GM21515 (cell line): ENCODE measurements at regions not wholly inside any gene's neighbourhood (a gene's known extent, or its start where the extent isn't known, plus 50 kb on each side); places are given as distances from the start of the nearest gene placed in this dataset.
"Not testable (repeated sequence)": the region's sequence is repeated elsewhere in the genome, so short reads cannot be mapped to it uniquely, and the experiment has no call there.

ENCODE experiments used
- ATAC-seq: cut with Tn5 transposase; IDR thresholded peaks from one replicate; pipeline ENCODE4 v1.9.1; 2021; ENCODE audit not compliant: unreplicated experiment

DNA sequence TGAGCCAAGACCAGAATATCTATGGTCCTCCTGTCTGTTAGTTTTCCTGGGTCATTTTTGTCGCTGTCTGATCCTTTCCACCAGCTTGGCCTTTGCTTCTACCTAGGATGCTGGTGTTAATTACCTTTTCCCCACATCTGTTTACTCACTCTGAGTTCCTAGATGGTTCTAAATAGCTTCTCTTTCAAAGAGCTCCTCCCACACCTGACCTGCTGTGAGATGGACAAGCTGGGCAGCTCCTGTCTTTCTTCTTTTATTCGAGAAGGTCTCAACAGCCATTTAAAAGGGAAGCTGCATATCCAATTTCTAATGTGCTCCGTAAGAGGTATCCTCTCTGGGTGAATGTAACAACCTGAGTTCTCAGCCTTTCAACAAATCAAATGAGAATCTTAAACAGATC, 156.2 kb downstream of the HRH4 start:
- no peak for ATAC-seq

DNA sequence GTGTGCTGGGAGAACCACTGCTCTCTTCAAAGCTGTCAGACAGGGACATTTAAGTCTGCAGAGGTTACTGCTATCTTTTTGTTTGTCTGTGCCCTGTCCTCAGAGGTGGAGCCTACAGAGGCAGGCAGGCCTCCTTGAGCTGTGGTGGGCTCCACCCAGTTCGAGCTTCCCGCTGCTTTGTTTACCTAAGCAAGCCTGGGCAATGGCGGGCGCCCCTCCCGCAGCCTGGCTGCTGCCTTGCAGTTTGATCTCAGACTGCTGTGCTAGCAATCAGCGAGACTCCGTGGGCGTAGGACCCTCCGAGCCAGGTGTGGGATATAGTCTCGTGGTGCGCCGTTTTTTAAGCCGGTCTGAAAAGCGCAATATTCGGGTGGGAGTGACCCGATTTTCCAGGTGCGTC, 164.0 kb downstream of the HRH4 start:
- ATAC-seq = not testable (repeated sequence)

DNA sequence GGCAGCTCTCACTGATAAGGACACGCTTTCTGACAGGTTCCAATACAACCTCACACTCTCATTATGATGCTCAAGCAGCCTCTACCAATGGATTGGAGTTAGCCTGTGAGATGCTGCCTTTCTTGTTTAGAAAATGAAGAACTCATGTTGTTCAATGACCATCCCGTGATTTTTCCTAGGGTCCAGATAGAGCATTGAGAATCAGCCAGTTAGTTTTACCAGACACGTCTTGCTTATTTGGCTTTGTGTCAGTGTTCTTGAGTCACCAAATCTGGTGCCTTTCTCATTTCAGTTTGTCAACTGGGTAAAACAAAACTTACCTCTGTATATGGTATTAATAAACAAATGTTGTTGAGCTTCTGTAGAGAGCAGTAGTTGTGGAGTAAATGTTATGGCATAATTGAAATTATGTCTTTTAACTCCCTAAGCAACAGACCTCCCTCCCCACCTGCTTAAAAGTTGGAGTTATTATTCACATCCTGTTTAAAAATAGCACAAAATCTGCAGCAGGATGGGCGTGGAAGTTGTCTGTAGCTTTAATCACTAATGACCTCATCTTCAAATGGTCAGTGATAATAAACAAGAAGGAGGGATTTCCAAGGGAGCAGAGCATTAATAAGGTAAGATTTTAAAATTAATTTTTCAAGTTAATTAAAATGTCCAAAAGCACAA, 167.3 kb downstream of the HRH4 start:
- no peak for ATAC-seq

DNA sequence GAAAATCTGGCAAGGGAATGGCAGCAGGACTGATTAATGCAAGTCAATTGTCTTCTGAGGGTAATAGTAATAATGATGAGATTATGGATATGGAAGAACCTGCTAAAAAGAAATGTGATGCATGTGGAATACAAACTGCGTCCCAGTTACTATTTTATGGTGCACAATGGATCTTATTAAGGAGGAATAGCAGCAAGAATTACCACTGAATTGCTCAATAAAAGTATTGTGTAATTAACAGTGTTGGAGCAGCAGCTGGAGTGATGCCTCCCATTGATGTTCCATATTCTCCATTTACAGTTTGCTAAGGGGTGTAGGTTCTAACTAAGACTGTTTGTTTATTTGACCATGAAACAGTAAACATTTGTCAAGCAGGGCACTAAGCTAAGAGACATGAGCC, 167.9 kb downstream of the HRH4 start:
- ATAC-seq = no peak

DNA sequence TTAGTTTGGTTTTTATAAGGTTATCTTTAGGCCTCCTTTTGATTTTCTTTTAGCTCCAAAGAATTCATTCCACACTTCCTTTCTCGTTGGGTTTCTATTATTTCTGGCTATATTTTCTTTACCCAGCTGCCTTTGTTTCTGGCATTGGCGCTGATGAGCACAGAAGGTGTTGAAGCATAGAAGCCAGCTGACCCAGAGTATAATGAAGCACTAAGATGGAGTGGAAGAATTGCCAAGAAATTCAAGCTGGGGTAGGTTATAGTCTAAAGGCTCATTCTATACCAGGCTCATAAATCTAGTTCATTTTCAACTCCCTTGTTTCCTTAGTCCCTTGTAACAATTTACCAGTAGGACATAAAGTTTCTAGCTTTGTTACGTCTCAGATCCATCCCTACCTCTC, 169.5 kb downstream of the HRH4 start:
- ATAC-seq = no peak

DNA sequence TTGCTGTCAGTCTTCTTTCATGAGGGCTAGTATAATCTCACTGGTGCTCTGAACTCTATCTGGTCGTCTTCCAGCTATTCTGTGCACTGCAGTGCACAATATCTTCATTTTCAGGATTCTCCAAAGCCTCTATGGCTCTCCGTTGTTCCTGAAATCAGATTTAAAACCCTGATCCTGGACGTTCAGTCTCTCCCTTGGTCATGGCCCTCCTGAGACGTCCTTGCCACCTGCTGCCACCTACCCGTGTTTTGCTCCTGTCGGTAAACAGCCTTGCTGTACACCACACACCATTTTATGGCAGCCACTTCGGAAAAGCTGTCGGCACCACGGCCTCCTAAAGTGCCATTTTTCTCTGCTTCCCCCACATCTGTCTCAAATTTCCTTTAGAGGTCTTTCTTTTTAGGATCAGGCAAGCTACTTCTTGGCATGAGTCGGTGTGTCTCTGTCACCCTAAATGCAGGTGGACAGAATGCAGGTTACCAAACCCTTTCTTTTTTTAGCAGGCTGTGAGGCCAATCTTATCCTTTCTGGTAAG, 170.0 kb downstream of the HRH4 start:
- ATAC-seq = no peak

DNA sequence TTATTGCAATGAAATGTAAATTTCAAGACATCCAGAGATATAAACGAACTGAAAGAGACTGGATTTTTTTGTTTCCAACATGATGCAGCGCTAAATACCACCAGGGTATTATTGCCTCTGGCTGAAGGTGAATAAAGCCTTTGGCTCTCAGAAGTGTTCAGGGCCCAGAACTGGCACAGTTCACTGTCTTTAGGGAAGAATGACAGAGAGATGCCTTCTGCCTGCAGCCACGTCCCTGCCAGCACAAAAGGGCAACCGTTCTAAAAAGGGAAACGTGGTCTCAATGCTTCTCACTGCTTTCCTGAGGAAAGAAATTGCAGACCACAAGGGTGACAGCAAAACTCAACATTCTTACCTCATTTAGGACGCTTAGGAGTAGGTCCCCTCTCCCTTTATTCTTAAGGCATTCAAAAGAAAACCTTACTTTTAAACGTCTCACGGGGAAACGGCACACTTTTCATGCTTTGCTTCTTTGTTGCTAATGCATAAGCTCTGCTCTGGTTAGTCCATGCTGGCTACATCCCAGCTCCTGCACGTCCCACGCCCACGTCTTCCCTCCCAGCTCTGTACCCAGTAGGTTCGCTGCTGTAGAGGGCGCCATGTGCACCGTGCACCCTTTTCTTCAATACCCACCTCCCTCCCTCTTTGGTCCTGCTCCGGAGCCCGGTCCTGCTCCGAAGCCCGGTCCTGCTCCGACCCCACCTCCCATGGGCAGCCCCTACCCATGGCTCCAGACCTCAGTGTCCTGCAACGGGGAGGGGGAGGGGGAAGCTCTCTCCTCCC, 171.0 kb downstream of the HRH4 start:
- no peak for ATAC-seq

DNA sequence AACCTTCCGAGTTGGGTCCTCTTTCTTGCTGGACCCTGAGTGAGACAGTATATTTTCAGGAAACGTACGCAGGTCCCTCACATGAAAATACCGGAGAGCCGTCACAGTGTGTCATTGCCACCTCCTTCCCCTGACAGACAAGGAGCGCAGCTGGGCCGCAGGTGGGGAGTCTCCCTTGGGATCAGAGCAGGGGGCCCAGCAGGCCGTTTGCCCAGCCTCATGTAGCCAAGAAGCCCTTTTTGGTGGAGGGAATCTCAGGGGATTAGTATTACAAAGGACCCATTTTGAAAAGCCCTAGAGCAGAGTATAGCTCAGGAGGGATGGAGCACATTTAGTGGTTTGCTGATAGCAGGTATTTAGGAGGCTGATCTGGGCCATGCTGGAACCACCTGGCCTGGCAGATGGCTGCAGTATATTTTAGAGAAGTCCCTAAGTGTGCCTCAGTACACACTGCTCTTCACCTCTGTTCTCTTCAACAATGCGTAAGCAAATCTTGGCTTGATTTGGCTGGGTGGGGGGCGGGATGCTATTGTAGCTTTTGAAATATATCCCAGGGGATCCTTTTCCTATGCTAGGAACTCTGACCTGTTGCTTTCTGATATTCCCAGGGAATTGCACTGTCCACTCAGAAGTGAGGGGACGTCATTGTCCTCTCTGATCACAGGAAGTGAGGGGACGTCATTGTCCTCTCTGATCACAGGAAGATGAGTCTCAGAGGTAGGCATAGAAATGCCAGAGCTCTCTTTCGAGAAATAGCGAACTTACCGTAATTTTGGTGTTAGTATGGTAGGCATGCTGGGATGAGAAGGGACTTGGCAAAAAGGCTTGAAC, 171.9 kb downstream of the HRH4 start:
- ATAC-seq = no peak

DNA sequence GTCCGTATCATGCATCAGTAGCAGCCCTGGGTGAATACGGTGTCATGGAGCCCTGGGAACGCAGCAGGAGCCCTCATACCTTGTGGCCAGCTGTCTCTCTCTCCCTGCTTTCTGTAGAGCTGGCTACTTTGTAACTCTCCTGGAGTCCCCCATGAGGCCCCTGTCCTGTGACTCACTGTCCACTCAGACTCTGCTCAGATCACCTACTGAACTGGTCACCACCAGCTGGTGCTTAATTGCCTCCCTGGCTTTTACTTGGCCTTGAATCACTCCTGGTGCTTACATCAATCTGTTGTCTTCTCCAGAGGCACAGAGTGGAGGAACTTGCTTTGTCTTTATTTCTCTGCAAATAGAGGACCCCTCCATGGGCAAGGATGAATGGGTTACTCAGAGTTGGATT, 172.7 kb downstream of the HRH4 start:
- ATAC-seq = no peak

DNA sequence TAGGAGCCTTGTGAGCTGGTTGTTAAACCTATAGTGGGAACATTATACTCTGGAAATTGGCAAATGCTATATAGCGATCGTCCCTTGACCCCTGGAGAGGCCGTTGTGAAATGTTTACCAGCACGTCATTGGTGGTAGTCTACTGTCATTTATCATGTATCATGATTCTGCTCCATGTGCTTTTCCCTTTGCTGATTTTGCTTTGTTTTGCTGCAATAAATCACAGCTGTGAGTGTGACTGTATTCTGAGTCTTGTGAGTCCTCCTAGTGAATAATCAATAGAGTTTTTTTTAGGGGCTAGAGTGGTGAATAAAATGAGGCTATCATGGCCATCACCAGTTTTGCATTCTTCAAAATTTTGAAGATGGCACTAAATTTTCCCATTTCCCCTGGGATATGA, 189.1 kb downstream of the HRH4 start:
- ATAC-seq = no peak

DNA sequence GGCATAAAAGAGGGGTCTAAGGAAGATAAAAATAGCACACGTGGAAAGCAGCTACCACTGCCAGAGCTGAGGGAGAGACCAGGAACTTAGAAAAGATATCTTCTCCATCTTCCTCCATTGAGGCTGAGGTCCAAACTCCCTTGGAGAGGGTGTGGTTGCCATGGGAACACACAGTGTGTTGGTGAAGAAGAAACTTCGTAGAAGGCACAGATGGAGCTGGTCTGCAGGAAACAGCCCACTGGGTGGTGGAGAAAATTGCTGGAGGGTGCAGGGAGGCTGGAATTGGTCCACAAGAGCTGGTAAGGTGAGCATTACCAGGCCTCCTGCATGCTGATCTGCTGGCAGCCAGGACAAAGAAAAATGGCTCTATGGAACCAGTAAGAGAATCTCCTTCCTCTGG, 191.0 kb downstream of the HRH4 start:
- ATAC-seq = no peak

DNA sequence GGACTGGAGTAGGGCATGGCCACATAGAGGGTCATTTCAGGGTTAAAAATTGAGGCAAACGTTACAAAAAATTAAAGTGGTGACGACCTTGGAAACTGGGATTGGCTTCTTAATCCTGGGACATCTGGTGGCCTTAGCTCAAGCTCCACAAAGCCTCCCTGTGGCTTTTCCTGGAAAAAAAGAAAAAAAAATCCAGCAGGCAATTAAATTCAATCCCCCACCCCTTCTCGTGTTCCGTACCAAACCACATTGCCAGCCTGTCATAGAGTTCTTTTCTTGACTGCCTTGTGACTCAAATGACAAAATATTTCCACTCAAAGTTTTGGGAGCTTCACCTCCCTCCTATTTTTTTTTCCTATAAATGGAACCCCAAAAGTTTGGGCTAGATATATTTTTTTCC, 195.6 kb downstream of the HRH4 start:
- no peak for ATAC-seq

DNA sequence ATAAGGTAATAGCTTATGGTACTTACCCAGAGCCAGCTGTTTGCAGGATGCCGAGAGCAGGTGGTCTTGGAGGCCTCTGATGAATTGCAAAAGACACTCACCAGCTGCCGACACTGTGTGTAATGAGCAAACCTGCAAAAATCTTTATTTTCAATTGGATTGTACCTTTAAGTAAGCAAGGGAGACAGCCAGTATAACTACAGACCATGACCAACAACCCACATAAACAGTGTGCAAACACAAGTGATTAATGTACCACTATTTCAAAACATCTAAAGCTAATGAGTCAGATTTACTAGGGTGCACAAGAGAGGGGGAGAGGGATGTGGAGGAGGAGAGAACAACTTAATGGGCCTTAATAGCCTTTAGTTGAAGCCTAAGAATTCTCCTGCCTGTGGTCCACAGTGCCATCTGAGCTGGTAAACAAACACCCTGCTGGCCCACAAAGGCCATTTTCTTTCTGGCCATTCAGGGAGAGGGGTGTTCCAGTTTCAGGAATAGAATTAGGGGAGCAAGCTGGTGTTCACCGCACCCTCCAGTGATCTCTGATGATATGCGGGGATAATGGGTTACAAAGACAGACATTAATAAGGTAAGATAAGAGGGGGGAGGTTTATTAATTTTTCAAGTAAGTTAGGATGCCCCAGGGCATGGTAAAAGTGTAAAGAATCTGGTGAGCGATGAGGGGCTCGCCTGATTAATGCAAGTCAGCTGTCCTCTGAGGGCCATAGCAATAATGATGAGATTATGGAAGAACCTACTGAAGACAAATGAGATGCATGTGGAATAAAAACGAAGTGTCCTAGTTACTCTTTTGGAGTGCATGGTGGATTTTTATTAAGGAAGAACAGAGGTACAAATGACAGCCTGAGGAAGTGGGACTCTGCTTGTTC, 196.4 kb downstream of the HRH4 start:
- no peak for ATAC-seq

DNA sequence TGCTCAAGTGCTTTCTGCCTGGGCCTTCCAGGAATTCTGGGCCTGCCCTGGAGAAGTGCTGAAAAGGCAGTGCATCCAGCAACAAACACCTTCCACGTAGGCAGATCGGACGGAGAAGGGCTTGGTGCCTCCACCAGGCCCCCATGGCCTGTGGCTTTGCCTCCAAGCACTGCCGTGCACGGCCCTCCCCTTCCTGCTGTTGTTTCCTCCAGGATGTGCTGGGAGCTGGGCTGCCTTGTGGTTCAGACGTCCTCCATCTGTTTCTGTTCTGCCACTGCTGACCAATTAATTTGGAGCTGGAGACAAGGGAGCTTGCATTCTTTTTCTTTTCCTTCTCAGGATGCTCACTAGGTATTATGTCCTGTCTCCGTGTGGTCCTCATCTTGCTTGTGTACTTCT, 197.0 kb downstream of the HRH4 start:
- ATAC-seq = no peak

DNA sequence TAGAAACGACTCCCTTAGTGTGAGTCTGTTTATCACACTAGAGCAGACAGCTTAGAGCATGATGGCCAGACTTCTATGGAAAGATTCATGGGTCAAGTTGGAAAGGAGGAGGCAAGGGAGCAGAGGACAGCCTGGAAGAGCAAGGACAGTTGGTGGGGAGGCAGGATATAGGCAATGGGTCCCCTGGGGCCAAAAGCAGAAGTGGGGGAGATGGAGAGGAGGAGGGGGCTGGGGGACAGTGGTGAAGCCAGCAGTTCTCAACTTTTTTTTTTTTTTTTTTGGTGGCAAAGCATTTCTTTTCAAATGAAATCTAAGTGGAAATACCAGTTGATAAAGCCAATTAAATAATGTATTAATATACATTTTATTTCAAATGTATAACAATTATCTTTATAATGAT, 197.9 kb downstream of the HRH4 start:
- no peak for ATAC-seq

DNA sequence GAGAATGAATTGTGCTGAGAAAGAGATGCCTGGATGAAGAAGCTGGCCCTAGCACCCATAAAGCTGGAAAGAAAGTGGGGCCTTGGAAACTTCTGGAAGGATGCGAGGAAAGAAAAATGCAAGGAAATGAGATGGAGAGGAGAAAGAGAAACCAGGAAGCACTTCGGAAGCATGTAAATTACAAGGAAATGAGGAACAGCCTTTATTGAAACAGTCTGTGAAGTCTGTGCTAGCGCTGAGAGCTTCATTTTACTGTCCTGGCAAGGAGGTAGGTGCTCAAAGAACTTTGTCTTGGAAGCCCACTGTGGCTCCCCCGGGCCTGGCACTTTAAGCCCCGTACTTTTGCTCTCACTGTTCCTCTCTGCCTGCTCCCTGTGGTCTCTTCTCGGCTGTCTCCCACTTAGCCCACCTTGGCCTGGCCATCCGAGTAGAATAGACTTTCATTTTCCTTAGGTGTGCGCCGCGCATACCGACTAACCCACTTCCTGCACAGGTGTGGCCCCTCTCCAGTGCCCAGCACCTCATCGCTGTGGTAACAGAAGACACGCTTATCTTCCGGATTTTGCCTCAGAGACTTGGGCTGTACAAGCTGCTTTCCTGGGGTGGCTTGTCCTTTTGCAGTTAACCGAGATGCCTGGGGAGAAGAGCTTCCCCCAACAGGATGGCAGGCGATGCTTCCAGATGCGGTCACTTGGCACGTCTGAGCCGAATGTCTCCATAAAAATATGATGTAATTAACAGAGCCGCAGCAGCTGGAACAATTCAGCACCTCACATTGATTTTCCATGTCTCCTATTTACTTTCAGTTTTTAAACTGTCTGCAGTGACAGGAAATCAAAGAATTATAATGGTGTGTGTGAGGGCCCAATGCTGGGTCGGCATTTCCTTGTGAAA, 199.6 kb downstream of the HRH4 start:
- peak; percentile 72 for ATAC-seq

DNA sequence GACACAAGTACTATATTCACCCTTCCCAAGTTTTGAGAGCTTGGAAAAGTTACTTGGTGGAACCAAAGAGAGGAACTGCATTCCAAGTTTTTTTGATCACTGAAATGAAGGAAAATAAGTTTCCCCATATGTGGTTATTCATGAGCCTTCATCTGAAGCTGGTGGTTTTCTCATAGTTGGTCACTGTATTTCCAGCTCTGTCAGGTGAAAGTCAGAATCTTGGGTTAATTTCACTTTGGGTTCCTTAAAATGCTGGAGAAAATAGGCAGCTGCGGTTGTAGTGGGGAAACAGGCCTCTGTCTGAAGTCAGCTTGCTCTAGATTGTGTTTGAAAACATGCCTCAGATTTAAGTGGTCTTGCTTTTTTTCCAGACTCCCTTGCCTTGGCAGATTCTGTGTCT, 200.5 kb downstream of the HRH4 start:
- ATAC-seq = no peak

DNA sequence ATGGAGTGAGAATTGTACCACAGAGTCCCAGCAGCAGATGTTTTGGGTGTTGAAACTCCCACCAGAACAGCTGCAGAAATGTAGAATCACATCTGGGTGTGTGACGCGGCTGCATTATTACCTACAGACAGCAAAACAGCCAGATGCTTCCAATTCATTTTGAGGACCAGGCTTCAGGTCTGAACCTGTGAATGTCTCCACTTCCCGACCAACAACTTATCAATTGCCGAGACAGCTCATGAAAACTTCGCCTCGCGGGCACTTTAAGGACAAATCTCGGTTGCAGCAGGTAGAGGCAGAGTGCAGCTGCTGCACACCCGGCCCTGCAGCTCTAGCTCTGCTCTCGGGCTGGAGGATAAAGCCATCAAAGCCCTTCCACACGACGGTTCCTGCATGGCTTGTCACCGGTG, 202.0 kb downstream of the HRH4 start:
- ATAC-seq = no peak

DNA sequence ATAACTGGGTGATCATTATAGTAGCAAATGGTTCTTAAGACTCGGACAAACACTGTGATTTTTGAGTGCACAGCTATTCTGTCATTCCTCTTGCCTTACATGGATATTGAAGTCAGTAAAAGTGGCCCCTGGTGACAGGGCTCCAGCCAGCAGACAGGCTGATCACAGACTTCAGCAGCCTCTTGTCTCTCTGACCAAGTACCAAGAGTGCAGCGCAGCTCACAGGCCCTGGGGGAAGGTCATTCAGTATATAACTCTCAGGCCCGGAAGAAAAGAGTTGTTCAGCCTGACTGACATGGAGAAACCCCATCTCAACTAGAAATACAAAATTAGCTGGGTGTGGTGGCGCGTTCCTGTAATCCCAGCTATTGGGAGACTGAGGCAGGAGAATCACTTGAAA, 202.6 kb downstream of the HRH4 start:
- ATAC-seq = no peak

DNA sequence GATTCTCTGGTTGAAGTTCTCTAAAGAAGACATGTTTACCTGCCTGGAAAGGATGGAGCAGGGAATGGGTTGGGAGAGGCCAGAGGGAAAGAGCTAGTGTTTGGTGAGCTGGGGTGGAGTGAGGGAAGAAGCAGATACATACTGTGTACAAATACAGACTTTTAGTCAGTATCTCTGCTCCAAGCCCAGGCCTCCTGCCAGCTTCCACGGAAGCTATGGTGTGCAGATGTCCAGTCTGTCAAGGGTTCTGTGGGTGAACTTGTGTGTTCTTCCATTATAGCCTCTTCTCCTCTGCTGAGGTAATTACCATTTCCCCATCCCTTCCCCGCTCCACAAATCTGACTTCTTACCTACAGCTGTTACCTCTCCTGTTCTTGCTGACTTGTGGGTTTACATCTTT, 208.6 kb downstream of the HRH4 start:
- no peak for ATAC-seq
